IMR-90 (cell line): ENCODE measurements at regions not wholly inside any gene's neighbourhood (a gene's known extent, or its start where the extent isn't known, plus 50 kb on each side); places are given as distances from the start of the nearest gene placed in this dataset.

Experiments
- CEBPB ChIP-seq: IDR thresholded peaks from 2 replicates; pipeline ENCODE4 v1.6.1; 2012; ENCODE audit warnings: low read depth, low read length, improper control_type of control experiment
- FOS ChIP-seq: fragments of 150-350 bp; IDR thresholded peaks from 2 replicates; pipeline ENCODE4 v1.6.1; 2016; ENCODE audit warnings: low read depth, low read length
- MXI1 ChIP-seq: IDR thresholded peaks from 2 replicates; pipeline ENCODE4 v1.6.1; 2012; ENCODE audit warnings: low read depth, mild to moderate bottlenecking, low read length, moderate library complexity, borderline replicate concordance
- POLR2A ChIP-seq: IDR thresholded peaks from 2 replicates; pipeline ENCODE4 v1.6.1; 2012; ENCODE audit warnings: mild to moderate bottlenecking, low read depth, low read length
- RFX5 ChIP-seq: IDR thresholded peaks from 2 replicates; pipeline ENCODE4 v1.8.0; 2012; ENCODE audit warnings: low read depth, mild to moderate bottlenecking, low read length, moderate library complexity
- SMC3 ChIP-seq: fragments of 150-350 bp; IDR thresholded peaks from 2 replicates; pipeline ENCODE4 v1.6.1; 2016; ENCODE audit warnings: low read depth, mild to moderate bottlenecking, antibody characterized with exemption, low read length, moderate library complexity
- TF ChIP-seq, protein P1 (sequence below): conservative IDR thresholded peaks from 2 replicates; pipeline ENCODE4 v1.5.1; 2012; ENCODE audit warnings: mild to moderate bottlenecking, low read depth, low read length, improper control_type of control experiment

GRCh38 chr11:26040339-26040738 lies 291.6 kb upstream of the ANO3 start:
- TF ChIP-seq POLR2A: no peak
- TF ChIP-seq RFX5: no peak
- no peak for TF ChIP-seq MXI1
- TF ChIP-seq SMC3: no peak
- TF ChIP-seq, protein P1, sequence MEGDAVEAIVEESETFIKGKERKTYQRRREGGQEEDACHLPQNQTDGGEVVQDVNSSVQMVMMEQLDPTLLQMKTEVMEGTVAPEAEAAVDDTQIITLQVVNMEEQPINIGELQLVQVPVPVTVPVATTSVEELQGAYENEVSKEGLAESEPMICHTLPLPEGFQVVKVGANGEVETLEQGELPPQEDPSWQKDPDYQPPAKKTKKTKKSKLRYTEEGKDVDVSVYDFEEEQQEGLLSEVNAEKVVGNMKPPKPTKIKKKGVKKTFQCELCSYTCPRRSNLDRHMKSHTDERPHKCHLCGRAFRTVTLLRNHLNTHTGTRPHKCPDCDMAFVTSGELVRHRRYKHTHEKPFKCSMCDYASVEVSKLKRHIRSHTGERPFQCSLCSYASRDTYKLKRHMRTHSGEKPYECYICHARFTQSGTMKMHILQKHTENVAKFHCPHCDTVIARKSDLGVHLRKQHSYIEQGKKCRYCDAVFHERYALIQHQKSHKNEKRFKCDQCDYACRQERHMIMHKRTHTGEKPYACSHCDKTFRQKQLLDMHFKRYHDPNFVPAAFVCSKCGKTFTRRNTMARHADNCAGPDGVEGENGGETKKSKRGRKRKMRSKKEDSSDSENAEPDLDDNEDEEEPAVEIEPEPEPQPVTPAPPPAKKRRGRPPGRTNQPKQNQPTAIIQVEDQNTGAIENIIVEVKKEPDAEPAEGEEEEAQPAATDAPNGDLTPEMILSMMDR: no peak
- TF ChIP-seq FOS: no peak
- no peak for TF ChIP-seq CEBPB
